Upper lobe of left lung (tissue), 6 donors: ENCODE measurements at regions not wholly inside any gene's neighbourhood (a gene's known extent, or its start where the extent isn't known, plus 50 kb on each side); places are given as distances from the start of the nearest gene placed in this dataset.

Source experiments
- ATAC-seq, 2 donors: fragments of 200-7000 bp; cut with Tn5 transposase; one replicate each; pipeline ENCODE4 v1.9.1; 2022; ENCODE audit warnings: mild to moderate bottlenecking in 2 of 2, moderate library complexity in 2 of 2; ENCODE audit not compliant: low FRiP score in 2 of 2
- DNase-seq, 2 donors: peaks; one replicate each; pipeline ENCODE4 v3.0.0-alpha.2; 2019 to 2020
- H3K27ac ChIP-seq, 4 donors: fragments of 200-600 bp; sonication (generic); one replicate each; pipeline ENCODE4 v1.5.1; 2016 to 2019
- H3K27me3 ChIP-seq, 4 donors: fragments of 200-600 bp; sonication (generic); one replicate each; pipeline ENCODE4 v1.5.1; 2017 to 2019
- H3K36me3 ChIP-seq, 4 donors: fragments of 200-600 bp; sonication (generic); one replicate each; pipeline ENCODE4 v1.5.1; 2016 to 2019
- H3K4me1 ChIP-seq, 4 donors: fragments of 200-600 bp; sonication (generic); one replicate each; pipeline ENCODE4 v1.5.1; 2018 to 2019
- H3K4me3 ChIP-seq, 4 donors: fragments of 200-600 bp; sonication (generic); one replicate each; pipeline ENCODE4 v1.5.1; 2017 to 2019; ENCODE audit warnings: mild to moderate bottlenecking in 2 of 4, moderate library complexity in 1 of 4
- H3K9me3 ChIP-seq, 4 donors: fragments of 200-600 bp; sonication (generic); one replicate each; pipeline ENCODE4 v1.5.1; 2018 to 2019
- CTCF ChIP-seq, 6 experiments: fragments of 450-650 bp in 4 of 6; fragments of 200-600 bp in 2 of 6; sonication (generic) in 2 of 6; IDR thresholded peaks; one replicate each; pipeline ENCODE4 v1.5.1; 2016 to 2019; ENCODE audit warnings: antibody characterized with exemption in 6 of 6
- EP300 ChIP-seq, 4 donors: sonication (generic); formaldehyde crosslinking; IDR thresholded peaks; one replicate each; pipeline ENCODE4 v1.5.1; 2017; ENCODE audit warnings: antibody characterized with exemption in 4 of 4, control low read depth in 2 of 4
- POLR2A ChIP-seq, 4 donors: fragments of 450-650 bp; IDR thresholded peaks; one replicate each; pipeline ENCODE4 v1.5.1; 2016 to 2017; ENCODE audit warnings: antibody characterized with exemption in 4 of 4, mild to moderate bottlenecking in 2 of 4
- POLR2AphosphoS5 ChIP-seq, 2 donors: sonication (generic); formaldehyde crosslinking; IDR thresholded peaks; one replicate each; pipeline ENCODE4 v1.5.1; 2017; ENCODE audit warnings: antibody characterized with exemption in 2 of 2
- WGBS, 2 donors: methylation state at CpG; one replicate each; pipeline ENCODE4 v1.1.5; 2017 to 2018; 5-methylcytosine and 5-hydroxymethylcytosine counted together
- donor health status: DM: no; HTN: no; CAD: no; lungs with moderate emphysema.
- donor health status: DM: no; HTN: yes; CAD: no; lungs with severe emphysema.

GRCh38 chr1:219518907-219519248, 94.0 kb downstream of the ZC3H11B start:
- Histone ChIP-seq H3K4me3 (no peak overlapping the region), H3K27me3 (no peaks in the 10 kb centered on the region), H3K4me1 (no peaks in the 10 kb centered on the region), H3K27ac (no peak overlapping the region), H3K36me3 (no peaks in the 10 kb centered on the region), H3K9me3 (no peaks in the 10 kb centered on the region)
- ATAC-seq (no peak), DNase-seq (no peak)
- TF ChIP-seq EP300 (IDR thresholded peaks at IDR 0.05) (no peak), POLR2A (IDR thresholded peaks at IDR 0.05) (no peak), CTCF (IDR thresholded peaks at IDR 0.05) (no peak), POLR2AphosphoS5 (IDR thresholded peaks at IDR 0.05) (no peak)

- no peaks in the 10 kb centered on the region for H3K36me3 ChIP-seq
- no peak for DNase-seq
- H3K27me3 ChIP-seq, result no peaks in the 10 kb centered on the region
- no peaks in the 10 kb centered on the region for H3K9me3 ChIP-seq
- WGBS, 2 donors, result 44 to 50% methylated on average over 3 of the region's 3 CpGs
- no peak overlapping the region for H3K4me3 ChIP-seq
- H3K27ac ChIP-seq, result no peak overlapping the region
- no peak for TF ChIP-seq CTCF (IDR thresholded peaks at IDR 0.05)
- H3K4me1 ChIP-seq, result no peaks in the 10 kb centered on the region
- no peak for ATAC-seq
These were observed 94.6 kb downstream of the ZC3H11B start for GRCh38 chr1:219518168-219518906.

- 71 to 76% methylated on average over 3 of the region's 3 CpGs for WGBS, 2 donors
- TF ChIP-seq EP300 (IDR thresholded peaks at IDR 0.05) (no peak), CTCF (IDR thresholded peaks at IDR 0.05) (no peak), POLR2A (IDR thresholded peaks at IDR 0.05) (no peak), POLR2AphosphoS5 (IDR thresholded peaks at IDR 0.05) (no peak)
- no peaks in the 10 kb centered on the region for H3K4me1 ChIP-seq
- H3K4me3 ChIP-seq, result no peak overlapping the region
- H3K27ac ChIP-seq, result no peak overlapping the region
- no peaks in the 10 kb centered on the region for H3K36me3 ChIP-seq
- H3K9me3 ChIP-seq, result no peaks in the 10 kb centered on the region
- ATAC-seq, result no peak
- H3K27me3 ChIP-seq, result no peaks in the 10 kb centered on the region
- no peak for DNase-seq
These were observed 95.9 kb downstream of the ZC3H11B start for GRCh38 chr1:219517031-219517430.

GRCh38 chr1:219514728-219515127, 98.2 kb downstream of the ZC3H11B start:
- H3K4me3 ChIP-seq, result no peak overlapping the region
- H3K9me3 ChIP-seq, result no peaks in the 10 kb centered on the region
- 68 to 73% methylated on average over 3 of the region's 3 CpGs for WGBS, 2 donors
- DNase-seq (no peak), ATAC-seq (no peak)
- no peak overlapping the region for H3K27ac ChIP-seq
- no peaks in the 10 kb centered on the region for H3K36me3 ChIP-seq
- TF ChIP-seq CTCF (IDR thresholded peaks at IDR 0.05) (no peak), POLR2A (IDR thresholded peaks at IDR 0.05) (no peak), POLR2AphosphoS5 (IDR thresholded peaks at IDR 0.05) (no peak)
- H3K4me1 ChIP-seq, result no peaks in the 10 kb centered on the region
- H3K27me3 ChIP-seq, result no peaks in the 10 kb centered on the region

- H3K9me3 ChIP-seq, result no peaks in the 10 kb centered on the region
- H3K27me3 ChIP-seq, result no peaks in the 10 kb centered on the region
- H3K4me1 ChIP-seq, result no peaks in the 10 kb centered on the region
- TF ChIP-seq POLR2A (IDR thresholded peaks at IDR 0.05), result no peak
- no peak for TF ChIP-seq CTCF (IDR thresholded peaks at IDR 0.05)
- TF ChIP-seq EP300 (IDR thresholded peaks at IDR 0.05), result no peak
- TF ChIP-seq POLR2AphosphoS5 (IDR thresholded peaks at IDR 0.05), result no peak
- 60 to 75% methylated on average over 2 of the region's 2 CpGs for WGBS, 2 donors
- DNase-seq (no peak), ATAC-seq (no peak)
- no peak overlapping the region for H3K27ac ChIP-seq
- H3K4me3 ChIP-seq, result no peak overlapping the region
- no peaks in the 10 kb centered on the region for H3K36me3 ChIP-seq
These were observed 105.5 kb downstream of the ZC3H11B start for GRCh38 chr1:219507437-219507836.
